GM10248 (cell line): ENCODE measurements at regions not wholly inside any gene's neighbourhood (a gene's known extent, or its start where the extent isn't known, plus 50 kb on each side); places are given as distances from the start of the nearest gene placed in this dataset.

Experiments used
- CTCF ChIA-PET: fragments of 300-600 bp; sonication (Branson Sonifier 250); formaldehyde crosslinking; extraction: SDS; loops from one replicate; lab custom pipeline; 2021; ENCODE audit warnings: antibody characterized with exemption; lab: Yijun Ruan, JAX
- POLR2A ChIA-PET: fragments of 350-650 bp; sonication (Branson Sonifier 250); formaldehyde crosslinking; extraction: SDS; loops from one replicate; lab custom pipeline; 2020; ENCODE audit warnings: antibody characterized with exemption; lab: Yijun Ruan, JAX
- DNase-seq: peaks from one replicate; pipeline ENCODE4 v3.0.0; 2012; ENCODE audit errors: extremely low spot score
- CTCF ChIP-seq: IDR thresholded peaks from 2 replicates; pipeline ENCODE4 v1.5.1; 2012; ENCODE audit warnings: mild to moderate bottlenecking, low read depth; ENCODE audit errors: extremely low read depth, missing control alignments, control extremely low read depth

- CTCF ChIA-PET: no interaction called here
- no peak for DNase-seq
- TF ChIP-seq CTCF: no peak
- POLR2A ChIA-PET: no interaction called here
Measured at GRCh38 chr9:88198341-88198807, 60.1 kb upstream of the SPATA31C2 start.

- ChIA-PET POLR2A (no interaction called here), CTCF (interaction anchor here (1.0 kb wide), 1 partner anchor 261 kb away, joined by 3 read pairs; no protein-coding TSS in a partner anchor)
- TF ChIP-seq CTCF: no peak
- DNase-seq: no peak
Measured at GRCh38 chr9:88197781-88198340, 59.6 kb upstream of the SPATA31C2 start.

- CTCF ChIA-PET: interaction anchor here (1.0 kb wide), 1 partner anchor 262 kb away, joined by 3 read pairs; no protein-coding TSS in a partner anchor
- no peak for TF ChIP-seq CTCF
- no peak for DNase-seq
- POLR2A ChIA-PET: no interaction called here
Measured at GRCh38 chr9:88197016-88197415, 58.7 kb upstream of the SPATA31C2 start.

GRCh38 chr9:88196142-88196790, 58.0 kb upstream of the SPATA31C2 start:
- CTCF ChIA-PET: no interaction called here
- POLR2A ChIA-PET: no interaction called here
- DNase-seq: no peak
- TF ChIP-seq CTCF: no peak

GRCh38 chr9:88193766-88194165, 55.5 kb upstream of the SPATA31C2 start:
- CTCF ChIA-PET: no interaction called here
- TF ChIP-seq CTCF: no peak
- DNase-seq: no peak
- POLR2A ChIA-PET: no interaction called here

- TF ChIP-seq CTCF: no peak
- no peak for DNase-seq
- ChIA-PET CTCF (no interaction called here), POLR2A (no interaction called here)
Measured at GRCh38 chr9:88191456-88191855, 53.2 kb upstream of the SPATA31C2 start.
